Astrocyte of the cerebellum (primary cell): ENCODE measurements at regions not wholly inside any gene's neighbourhood (a gene's known extent, or its start where the extent isn't known, plus 50 kb on each side); places are given as distances from the start of the nearest gene placed in this dataset.

ENCODE experiments used
- DNase-seq: peaks from one replicate; pipeline ENCODE4 v3.0.0-alpha.2; 2011; ENCODE audit warnings: low read depth
- H3K4me3 ChIP-seq: 2 replicates; pipeline ENCODE4 v1.5.1; 2011; ENCODE audit warnings: mild to moderate bottlenecking, low read depth, low read length, moderate library complexity
- in situ Hi-C: cut with HindIII; loops from 2 replicates; pipeline ENCODE4 v1.10.0; 2017; ENCODE audit warnings: low sequenced_read_pairs
- TF ChIP-seq, protein P1 (sequence below): IDR thresholded peaks from 2 replicates; pipeline ENCODE4 v1.5.1; 2012; ENCODE audit warnings: low read length, low read depth, moderate library complexity, mild to moderate bottlenecking; ENCODE audit errors: missing control alignments

DNA sequence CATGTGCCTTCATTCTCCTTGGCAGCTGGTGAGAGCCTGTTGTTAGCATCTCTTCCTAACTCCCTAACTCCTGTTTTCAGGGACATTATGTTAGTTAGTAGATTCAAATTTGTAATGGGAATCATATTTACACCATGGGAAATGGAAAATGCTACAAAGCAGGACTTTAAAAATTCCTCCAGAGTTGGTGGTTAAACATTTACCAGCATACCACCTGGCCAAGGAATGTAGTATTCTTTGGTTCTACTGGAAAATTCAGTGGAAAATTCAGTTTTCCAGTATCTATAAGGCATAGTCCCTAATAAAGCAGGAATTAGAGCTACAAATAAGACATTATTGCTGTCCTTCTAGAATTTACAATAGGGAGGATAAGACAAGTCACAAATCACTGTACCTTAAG is 291.7 kb downstream of the GPD2 start:
- no peak overlapping the region for H3K4me3 ChIP-seq
- in situ Hi-C loops, result no loop called here
- TF ChIP-seq, protein P1, sequence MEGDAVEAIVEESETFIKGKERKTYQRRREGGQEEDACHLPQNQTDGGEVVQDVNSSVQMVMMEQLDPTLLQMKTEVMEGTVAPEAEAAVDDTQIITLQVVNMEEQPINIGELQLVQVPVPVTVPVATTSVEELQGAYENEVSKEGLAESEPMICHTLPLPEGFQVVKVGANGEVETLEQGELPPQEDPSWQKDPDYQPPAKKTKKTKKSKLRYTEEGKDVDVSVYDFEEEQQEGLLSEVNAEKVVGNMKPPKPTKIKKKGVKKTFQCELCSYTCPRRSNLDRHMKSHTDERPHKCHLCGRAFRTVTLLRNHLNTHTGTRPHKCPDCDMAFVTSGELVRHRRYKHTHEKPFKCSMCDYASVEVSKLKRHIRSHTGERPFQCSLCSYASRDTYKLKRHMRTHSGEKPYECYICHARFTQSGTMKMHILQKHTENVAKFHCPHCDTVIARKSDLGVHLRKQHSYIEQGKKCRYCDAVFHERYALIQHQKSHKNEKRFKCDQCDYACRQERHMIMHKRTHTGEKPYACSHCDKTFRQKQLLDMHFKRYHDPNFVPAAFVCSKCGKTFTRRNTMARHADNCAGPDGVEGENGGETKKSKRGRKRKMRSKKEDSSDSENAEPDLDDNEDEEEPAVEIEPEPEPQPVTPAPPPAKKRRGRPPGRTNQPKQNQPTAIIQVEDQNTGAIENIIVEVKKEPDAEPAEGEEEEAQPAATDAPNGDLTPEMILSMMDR, result no peak
- no peak for DNase-seq

DNA sequence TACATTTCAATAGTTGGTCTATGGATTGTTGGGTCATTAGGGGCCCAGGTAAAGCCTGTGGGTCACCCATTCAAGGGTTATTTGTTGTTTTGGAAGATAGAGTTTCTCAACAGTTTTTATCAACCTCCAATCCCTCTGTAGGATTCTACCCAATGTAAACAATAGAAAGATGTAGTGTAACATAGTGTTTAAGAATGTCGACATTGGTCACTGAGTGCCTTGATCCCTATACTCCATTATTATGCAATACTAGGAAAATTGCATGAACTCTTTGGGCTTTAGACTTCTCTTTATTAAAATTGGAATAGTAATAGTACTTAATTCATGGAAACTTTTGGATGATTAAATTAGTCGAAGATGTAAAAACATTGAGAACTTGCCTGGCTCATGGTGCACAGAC is 292.1 kb downstream of the GPD2 start:
- no peak overlapping the region for H3K4me3 ChIP-seq
- TF ChIP-seq, protein P1, result no peak
- no peak for DNase-seq
- in situ Hi-C loops, result no loop called here

DNA sequence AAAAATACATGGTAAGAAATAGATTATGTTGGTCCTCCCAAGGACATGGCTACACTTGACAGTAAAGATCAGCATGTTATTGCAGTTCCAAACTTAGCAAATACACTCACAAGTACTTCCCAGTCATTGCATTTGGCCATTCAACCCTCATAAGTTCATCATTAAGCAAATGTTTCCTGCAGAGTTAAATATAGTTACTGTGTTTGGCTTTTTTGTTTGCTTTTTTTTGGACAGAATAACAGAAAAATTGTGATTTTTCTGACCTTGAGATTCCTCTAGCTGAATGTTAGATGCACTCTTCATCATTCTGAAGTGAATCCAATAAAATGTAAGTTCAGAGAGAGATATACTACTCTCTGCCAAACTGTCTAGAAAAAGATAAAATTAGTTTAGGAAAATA is 295.3 kb downstream of the GPD2 start:
- in situ Hi-C loops, result no loop called here
- H3K4me3 ChIP-seq, result no peak overlapping the region
- no peak for DNase-seq
- TF ChIP-seq, protein P1, result no peak

DNA sequence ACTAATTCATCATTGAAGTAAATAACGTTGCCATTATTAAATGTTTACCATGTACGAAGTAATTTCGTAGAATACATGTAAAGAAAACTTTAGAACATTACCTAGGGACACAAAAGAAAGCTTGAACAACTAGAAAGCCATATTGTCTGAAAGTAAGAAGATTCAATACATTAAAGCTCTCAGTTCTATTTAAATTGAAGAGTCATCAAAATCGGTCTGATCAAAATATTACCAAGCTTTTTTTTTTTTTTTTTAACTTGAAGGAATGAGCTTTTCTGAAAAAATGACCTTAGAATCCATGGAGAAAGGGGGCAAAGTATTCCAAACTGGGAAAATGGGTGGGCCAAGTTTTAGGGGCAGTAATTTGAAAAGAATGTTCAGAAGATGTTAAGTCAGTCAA is 300.8 kb downstream of the GPD2 start:
- no peak for DNase-seq
- in situ Hi-C loops, result no loop called here
- no peak overlapping the region for H3K4me3 ChIP-seq
- TF ChIP-seq, protein P1, result no peak

DNA sequence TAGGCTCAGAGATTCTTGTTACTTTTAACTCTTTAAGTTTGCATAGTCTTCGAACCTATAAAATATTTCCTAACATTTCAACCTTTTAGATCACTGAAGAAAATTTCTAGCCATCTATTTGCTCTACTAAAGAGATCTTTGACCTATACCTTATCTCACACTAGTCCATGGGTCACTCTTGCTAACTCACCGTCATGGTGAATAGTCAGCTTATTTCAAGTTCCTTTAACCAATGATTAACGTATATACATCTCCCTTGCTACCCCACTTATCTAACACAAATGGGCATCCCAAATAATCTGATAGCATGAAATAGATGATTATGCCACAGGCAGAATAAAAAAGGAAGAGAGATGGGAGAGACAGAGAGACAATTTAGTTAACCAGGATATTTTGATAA is 303.1 kb downstream of the GPD2 start:
- in situ Hi-C loops, result no loop called here

DNA sequence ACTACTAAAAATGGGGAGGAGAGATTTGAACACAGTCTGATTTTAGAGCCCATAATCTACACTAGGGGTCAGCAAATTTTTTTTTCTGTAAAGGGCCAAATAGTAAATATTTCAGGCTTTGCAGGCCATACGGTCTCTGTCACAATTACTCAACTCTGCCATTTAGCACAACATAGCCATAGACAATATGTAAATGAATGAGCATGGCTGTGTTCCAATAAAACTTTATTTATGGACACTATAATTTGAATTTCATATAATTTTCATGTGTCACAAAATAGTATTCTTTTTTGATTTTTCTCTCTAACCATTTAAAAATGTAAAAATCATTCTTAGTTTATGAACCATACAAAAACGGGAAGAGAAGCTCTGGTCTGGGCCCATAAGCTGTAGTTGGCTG is 309.4 kb downstream of the GPD2 start:
- TF ChIP-seq, protein P1, result no peak
- H3K4me3 ChIP-seq, result no peak overlapping the region
- in situ Hi-C loops, result no loop called here
- no peak for DNase-seq

More for the DNA sequence above, 303.1 kb downstream of the GPD2 start:
- no peak overlapping the region for H3K4me3 ChIP-seq
- TF ChIP-seq, protein P1, result no peak
- DNase-seq, result no peak

DNA sequence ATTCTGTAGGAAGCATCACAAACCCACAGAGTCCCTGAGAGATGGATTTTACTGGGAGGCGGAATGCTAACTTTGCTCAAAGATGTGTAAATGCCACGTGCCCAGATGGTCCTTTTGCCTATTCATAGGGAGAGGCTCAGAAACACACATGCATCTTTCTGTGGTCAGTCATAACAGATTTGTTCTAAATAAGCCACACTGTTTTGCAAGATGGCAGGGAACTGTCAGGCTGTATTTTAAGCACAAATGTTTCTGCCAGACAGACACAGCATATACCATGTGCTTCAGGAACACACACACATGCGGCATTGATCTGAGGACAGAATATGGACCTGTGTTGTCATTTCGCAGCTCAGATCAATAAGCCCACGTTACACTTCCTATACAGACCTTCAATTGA is 312.0 kb downstream of the GPD2 start:
- in situ Hi-C loops, result no loop called here
- no peak for DNase-seq
- TF ChIP-seq, protein P1, result no peak
- H3K4me3 ChIP-seq, result no peak overlapping the region
